SIG-M5 treated with dmso at 0.1 percent for 504 hours (cell line): ENCODE measurements at regions not wholly inside any gene's neighbourhood (a gene's known extent, or its start where the extent isn't known, plus 50 kb on each side); places are given as distances from the start of the nearest gene placed in this dataset.
"Not testable (repeated sequence)": the region's sequence is repeated elsewhere in the genome, so short reads cannot be mapped to it uniquely, and the experiment has no call there.

ENCODE experiments used
- DNase-seq: peaks from one replicate; lab custom pipeline; 2025; ENCODE audit not compliant: unreplicated experiment; lab: John Stamatoyannopoulos, UW

DNA sequence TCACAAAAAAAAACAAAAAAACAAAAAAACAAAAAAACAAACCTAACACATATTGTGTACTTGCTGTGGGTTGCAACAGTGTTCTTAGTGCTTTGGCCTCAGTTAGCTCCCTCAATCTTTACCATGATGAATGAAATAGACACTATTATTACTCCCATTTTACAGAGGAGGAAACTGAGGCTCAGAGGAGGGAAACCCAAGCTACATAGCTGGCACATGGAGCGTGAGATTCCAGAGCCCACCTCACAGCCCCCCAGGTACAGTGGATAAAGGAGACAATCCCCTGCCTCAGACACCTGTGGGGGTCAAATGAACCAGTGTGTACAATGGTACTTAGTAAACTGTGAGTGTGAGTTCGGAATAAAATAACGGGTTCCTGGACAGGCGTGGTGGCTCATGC, 104.9 kb upstream of the SMAD3 start:
- no peak for DNase-seq

GRCh38 chr15:66961407-66961884, 104.0 kb upstream of the SMAD3 start:
- no peak for DNase-seq

DNA sequence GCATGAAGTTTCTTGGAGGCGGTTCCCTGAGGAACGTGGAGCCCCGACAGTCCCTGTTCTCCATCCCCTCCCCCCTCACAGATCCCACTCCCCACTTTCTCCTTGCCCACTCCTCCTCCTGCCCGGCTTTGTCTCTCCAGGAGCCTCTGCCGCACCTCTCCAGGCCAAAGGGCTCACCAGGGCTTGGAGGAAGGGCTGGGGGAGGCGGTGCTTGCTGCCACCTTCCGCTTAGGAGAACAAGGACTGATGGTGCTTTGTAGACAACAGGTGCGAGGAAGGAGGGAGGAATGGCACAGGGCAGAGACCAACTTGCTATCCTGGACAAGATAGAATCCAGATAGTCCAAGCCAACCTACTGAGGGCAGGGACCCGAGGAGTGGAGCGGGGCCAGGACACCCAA, 103.5 kb upstream of the SMAD3 start:
- DNase-seq, result no peak

DNA sequence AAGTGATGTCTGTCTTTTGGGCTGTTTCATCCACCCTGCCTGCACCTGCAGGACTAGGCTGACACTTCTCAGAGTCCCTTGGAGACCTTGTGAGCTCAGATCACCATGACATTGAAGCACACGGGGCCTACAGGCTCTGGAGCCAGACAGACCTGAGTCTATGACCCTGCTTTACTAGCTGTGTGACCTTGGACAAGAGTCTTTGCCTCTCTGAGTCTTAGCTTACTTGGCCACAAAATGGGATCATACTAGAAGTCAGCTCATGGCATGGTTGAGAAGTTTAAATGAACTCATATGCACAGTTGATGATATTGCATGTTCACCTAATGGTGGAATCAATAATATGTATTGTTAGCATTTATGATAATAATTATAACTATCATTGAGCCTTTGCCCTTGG, 102.9 kb upstream of the SMAD3 start:
- no peak for DNase-seq

DNA sequence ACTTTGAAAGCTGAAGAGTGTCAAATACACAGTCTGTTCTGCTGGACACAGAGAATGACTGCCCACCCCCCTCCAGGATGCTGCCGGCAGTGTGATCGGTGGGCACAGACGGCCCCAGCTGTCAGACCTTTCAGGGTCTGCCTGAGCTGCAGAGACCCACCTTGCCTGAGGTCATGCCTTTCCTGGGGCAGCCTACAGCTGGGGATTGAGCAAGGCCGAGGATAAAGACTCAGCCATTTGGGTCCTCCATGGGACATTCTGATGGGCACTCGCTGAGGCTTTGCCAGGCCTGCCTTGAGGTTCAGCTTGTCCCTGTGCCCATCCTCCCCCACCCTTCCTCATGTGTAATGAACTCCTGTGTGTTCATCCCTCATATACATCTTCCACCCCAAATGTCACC, 102.3 kb upstream of the SMAD3 start:
- DNase-seq, result no peak

DNA sequence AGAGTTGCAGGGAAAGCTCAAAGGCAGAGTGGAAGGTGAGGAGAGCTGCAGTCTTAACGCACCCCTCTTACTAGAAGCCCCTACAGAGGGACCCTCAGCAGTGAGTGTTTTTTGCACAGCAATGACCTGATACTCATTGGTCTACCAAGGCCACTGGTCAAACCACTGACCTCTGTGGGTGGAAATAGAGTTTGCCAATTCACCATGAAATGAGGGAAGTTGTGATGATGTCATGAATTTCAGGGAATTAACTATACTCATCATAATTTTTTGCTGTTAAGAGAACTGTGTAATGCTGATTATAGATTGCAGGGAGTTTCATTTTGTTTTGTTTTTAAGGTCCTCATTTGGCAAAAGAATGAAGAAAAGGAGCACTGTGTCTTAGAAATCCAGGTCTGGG, 101.7 kb upstream of the SMAD3 start:
- DNase-seq, result no peak

DNA sequence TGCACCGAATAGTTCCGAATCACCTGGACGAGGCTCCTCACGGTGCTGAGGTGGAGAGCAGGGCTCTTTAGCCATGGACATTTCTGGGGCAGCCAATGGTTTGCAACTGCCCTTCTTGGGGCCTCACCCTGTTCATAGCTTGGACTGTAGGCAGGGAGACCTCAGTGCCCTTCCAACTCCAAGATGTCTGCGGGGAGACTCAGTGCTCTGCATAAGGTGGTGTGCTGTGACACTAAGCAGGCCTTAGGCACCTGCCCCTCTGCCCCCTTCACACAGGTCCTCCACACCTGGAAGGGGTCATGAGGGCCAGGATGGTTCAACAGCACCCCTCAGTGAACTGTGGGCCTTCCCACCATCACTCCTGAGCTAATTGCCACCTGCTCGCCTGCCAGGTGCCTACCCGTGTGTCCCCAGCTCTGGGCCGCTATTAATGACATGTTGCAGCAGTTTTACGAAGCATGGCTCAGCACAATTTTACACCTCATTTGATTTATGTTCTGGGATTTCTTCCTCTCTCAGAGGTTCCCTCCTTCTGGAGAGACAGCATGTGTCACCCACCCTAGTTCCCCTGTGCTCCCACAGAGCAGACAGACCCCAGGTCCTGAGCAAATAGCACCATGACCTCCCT, 101.2 kb upstream of the SMAD3 start:
- no peak for DNase-seq

- no peak for DNase-seq
These were observed 100.6 kb upstream of the SMAD3 start for GRCh38 chr15:66964791-66965190.

DNA sequence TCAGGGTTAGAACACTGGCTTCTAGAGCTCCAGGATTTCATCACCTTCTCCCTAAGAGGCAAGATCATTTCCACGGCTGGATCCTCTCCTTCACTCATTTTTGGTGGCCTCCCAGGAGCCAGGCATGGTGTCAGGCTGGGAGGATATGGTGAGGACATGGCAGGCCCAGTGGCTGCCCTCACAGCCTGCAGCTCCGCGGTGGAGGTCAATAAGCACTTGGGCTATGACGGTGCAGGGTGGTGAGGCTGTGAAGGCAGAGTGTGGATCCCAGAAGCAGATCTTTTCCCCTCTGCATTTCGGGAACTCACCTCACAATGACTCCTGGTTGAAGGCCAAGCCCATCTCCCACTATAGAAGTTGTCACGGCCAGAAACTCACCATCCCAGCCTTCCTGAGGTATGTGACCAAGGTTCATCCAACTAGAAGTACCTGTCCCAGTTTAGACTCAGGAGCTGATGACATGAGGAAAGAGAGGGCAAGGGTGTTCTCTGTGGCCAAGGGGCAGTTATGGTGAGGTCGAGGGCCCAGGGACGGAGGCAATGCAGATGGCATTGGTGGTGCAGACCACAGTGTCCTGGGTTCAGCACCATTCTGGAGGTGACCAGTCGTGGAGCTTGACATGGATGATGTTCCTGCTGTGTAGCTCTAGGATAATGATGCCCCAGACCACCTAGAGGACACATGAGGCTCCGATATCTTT, 100.1 kb upstream of the SMAD3 start:
- no peak for DNase-seq

DNA sequence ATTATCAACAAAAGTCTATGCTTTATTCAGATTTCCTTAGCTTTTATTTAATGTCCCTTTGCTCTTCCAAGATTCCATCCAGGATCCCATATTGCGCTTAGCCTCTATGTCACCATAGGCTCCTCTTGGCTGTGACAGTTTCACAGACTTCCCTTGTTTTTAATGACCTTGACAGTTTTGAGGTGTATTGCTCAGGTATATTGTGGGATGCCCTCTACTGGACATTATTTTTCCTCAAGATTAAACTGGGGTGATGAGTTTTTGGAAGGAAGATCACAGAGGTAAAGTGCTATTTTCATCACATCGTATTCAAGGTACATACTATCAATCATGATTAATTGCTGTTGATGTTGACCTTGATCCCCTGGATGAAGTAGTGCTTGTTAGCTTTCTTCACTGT, 99.1 kb upstream of the SMAD3 start:
- no peak for DNase-seq

DNA sequence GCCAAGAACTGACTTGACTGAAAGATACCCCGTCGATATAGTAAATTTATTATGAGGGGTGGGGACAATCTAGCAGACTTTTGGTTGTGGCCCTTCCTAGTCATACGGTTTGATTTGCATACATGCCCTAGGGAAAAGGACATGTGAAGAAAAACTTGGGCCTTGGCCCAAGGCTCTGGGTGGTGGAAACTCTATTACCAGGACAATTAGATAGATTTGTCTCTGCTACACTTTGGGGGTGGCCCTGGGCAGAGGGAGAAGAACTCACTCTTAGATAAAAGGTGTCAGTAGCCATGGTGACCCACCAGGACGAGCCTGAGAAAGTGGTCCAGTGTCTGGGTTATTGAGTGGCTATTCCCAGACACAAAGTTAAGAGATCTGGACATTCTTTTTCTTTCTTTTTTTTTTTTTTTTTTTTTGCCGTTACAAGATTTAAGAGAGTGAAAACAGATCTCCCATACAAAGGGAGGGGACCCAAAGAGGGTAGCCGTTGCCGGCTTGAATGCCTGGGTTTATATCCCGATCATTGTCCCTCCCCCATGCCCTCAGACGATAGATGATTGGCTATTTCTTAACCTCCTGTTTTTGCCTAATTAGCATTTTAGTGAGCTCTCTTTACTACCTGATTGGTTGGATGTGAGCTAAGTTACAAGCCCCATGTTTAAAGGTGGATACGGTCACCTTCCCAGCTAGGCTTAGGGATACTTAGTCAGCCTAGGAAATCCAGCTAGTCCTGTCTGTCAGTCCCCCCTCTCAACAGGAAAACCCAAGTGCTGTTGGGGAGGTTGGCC, 96.4 kb upstream of the SMAD3 start:
- DNase-seq, result no peak

DNA sequence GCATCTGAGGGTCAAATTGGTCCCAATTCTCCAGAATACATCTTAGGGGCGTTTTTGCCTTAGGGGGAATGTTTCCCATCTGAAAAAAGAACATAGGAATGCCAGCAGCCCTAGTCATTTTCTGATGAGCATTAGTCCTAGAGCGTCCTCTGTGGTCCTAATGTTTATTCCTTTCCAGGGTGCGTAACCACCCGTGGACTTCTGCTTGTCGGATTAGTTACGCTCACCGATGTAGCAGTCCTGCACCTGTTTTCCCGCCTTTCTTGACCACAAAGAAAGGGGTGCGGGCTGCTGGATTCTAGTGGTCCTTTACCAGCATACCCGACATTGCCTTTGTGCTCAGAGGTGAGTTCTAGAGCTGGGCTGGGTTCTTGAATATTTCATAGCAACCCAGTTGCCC, 91.3 kb upstream of the SMAD3 start:
- not testable (repeated sequence) for DNase-seq

DNA sequence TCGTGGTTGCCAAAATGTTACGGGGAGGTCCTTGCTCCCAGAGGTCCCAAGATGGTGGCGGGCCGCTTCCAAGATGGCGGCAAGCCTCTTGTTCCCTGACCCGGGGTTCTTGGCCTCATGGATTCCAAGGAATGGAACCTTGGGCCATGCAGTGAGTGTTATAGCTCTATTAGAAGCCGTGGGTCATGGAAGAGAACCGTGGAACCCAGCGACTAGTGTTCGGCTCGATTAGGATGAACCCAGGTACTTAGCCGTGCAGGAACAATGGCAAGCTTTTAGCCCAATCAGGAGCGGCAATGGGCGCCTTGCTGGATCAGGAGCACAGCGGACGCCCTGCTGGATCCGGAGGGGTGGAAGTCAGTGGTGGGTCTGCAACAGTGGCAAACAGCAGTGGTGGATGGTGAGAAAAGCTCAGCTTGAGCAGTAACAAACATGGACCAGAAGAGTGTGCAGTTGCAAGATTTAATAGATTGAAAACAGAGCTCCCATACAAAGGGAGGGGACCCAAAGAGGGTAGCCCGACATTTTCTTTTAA, 89.2 kb upstream of the SMAD3 start:
- DNase-seq, result not testable (repeated sequence)

GRCh38 chr15:66980326-66980725, 85.1 kb upstream of the SMAD3 start:
- DNase-seq, result not testable (repeated sequence)

GRCh38 chr15:66981771-66982170, 83.6 kb upstream of the SMAD3 start:
- DNase-seq, result no peak

GRCh38 chr15:66982250-66982649, 83.2 kb upstream of the SMAD3 start:
- no peak for DNase-seq

DNA sequence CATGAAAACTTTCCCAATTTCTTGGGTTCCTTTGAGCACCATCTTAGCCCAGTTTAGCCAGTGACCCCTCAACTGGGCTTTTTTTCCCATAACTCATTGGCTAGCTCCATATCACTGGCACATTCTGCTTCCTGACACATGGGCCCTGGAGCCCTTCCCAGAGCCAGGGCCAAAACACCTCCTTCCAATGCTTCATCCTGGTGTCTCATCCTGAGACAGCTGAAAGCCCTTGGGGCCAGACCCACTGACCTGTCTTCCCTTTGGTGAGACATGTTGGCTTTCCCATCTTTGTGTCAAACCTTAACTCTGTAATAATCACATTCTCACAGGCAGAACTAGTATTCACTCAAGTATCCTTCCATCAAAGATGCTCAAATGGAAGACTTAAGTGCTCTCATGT, 82.6 kb upstream of the SMAD3 start:
- DNase-seq, result no peak

DNA sequence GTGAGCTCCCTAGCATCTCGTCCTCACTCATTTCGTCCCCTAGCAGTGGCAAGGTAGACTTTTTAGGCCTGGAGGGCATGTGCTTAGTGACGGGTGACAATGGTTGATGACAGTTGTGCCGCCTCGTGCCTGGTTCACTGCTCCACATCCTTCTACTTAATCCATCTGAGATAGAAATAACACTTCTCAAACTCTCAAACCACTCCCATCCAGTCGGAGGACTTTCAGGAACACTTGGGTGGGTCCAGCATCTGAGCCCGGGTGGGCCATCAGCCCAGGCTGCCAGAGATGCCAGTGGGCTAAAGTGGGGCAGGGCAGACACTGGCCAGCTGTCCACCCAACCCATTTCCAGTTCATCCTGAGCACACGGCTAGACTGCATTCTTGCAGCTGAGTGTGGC, 79.7 kb upstream of the SMAD3 start:
- DNase-seq, result no peak

- no peak for DNase-seq
These were observed 78.5 kb upstream of the SMAD3 start for GRCh38 chr15:66986951-66987350.

DNA sequence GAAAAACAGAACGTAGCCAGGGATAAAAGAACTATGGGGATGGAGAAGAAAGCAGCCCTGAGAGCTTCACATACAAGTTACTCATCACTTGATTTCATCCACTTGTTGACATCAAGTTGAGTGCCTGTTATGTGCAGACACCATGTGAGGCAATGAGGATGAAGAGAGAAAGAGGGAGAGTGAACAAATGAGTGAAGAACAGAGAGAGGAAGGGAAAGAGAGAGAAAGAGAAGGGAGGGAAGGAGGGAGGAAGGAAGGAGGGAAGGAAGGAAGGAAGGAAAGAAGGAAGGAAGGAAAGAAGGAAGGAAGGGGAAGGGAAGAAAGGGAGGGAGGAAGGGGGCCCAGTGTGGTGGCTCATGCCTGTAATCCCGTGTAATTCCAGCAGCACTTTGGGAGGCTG, 72.3 kb upstream of the SMAD3 start:
- DNase-seq, result no peak

- DNase-seq, result no peak
These were observed 71.3 kb upstream of the SMAD3 start for GRCh38 chr15:66993874-66994696.
